HuH-7 (cell line): ENCODE measurements at regions not wholly inside any gene's neighbourhood (a gene's known extent, or its start where the extent isn't known, plus 50 kb on each side); places are given as distances from the start of the nearest gene placed in this dataset.
A peak's percentile ranks its signal among the peaks of the same experiment; 100 is the strongest.
"Not testable (repeated sequence)": the region's sequence is repeated elsewhere in the genome, so short reads cannot be mapped to it uniquely, and the experiment has no call there.

Experiments
- DNase-seq: peaks from one replicate; pipeline ENCODE4 v3.0.0; 2011; ENCODE audit warnings: low spot score

DNA sequence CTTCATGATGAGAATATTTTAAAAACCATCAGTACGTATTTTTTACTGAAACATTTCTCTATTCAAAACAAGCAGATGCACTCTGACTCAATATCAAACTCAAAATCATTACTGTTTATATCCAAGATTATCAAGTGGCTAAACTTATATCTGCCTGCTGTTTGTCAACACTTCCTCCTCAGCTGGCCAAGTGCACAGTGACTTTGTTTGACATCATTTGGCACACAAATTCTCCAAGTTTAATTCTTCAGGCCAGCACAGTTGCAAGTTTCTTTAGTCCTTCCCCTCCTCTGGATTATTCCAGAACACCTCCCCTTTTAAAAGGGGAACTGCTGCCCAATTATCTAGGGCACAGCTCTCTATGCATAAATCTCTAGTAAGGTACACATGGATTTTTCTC lies 346.6 kb downstream of the FSIP2 start:
- no peak for DNase-seq

DNA sequence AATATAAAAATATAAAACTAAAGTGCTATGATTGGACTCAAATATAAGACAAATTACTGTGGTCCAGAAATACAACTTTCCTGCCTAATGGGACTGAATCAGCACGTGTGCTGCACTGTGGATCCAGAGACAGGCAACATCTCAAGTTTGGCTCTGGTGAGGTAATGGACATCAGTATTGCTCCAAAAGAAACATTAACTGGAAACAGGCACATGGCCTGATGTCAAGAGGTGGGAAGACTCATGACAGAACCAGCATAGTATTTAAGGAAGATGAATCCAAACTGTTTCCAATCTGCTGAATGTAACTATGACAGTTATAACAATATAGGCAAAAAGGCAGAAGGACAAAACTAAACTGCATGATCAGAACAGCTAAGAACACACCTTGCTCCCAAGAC lies 354.6 kb downstream of the FSIP2 start:
- DNase-seq: no peak

DNA sequence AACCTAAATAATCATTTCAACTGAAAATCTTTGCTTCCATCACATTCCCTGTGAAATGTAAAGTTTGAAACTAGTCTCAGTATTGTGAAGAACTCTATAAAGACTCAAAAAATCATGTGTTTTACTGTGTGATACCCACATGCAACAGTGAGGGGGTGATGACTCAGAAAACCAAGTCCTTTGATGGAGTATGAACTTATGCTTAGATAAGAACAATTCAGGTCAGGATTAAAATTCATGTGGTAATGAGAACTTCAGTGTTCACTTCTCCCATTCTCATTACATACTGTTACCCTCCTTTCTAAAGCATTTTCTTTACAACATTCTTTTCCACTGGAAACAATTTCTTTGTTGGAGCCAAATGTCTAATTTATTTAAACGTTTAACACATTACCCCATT lies 360.2 kb downstream of the FSIP2 start:
- no peak for DNase-seq

DNA sequence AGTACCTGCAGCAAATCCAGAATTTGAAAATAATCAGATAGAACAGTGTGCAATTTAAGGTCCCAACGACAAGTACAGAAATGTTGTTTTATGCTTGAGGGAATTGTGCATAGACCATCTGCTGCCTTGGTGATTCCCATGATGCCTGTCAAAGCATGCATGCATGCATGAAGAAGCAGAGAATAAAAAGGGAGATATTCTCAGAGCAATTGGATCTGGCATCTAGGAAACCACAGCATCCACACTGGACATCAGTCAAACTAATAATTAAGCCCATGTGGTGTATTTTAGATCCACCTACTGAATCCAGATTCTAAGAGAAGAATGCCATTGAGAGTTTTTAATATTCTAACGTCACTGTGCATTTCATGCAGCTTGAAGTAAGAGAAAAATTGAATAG lies 361.2 kb downstream of the FSIP2 start:
- no peak for DNase-seq

DNA sequence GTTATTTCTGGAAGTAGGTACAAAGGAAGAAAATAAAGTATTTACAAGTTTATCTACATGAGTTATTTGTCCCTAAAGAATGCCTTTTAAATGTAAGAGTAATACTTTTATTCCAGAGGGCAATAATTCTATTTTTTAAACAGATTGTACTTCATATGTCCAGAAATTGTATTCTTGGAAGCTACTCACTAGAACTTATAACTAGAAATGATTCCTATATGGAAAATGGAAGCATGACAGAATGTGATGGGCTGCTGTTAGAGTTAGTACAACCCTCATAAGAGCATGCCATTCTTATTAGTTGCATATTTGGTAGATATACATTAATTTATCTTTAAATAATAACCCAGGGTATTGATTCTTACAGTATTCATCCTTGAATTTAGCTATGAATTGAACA lies 362.0 kb downstream of the FSIP2 start:
- no peak for DNase-seq

DNA sequence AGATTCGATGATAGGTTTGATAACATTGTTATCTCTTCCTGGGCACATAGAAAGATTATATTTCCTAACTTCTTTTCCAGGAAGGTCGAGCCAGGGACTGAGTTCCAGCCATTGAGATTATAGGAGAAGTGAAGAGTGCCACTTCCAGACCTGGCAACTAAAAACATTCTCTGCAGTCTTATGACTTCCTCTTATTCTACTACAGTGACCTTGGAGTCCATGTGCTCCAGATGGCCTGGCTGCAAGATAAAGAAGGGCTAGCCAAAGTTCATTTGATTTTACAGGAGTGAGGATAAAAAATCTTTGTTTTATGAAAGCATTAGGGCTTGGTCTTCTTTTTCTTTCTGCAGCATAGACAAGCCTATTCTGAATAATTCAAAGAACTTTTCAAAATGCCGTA lies 363.0 kb downstream of the FSIP2 start:
- no peak for DNase-seq

DNA sequence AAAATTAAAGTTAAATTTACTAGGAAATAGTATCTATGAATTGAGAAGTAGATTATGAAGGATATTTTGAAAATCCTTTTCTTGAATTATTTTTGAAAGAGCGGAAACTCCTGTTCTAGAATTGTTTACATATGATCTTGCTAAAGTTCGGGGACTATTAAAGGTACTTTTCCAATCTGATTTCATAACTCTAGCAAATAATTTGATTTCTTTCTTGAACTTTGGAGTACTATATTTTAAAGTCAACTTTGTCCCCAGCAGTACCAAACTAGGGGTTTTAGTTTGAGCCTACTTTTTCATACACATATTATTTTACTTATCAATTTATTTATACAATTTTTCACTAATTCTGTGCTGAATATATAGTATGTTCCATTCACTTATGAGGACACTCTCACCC lies 364.7 kb downstream of the FSIP2 start:
- DNase-seq: no peak

DNA sequence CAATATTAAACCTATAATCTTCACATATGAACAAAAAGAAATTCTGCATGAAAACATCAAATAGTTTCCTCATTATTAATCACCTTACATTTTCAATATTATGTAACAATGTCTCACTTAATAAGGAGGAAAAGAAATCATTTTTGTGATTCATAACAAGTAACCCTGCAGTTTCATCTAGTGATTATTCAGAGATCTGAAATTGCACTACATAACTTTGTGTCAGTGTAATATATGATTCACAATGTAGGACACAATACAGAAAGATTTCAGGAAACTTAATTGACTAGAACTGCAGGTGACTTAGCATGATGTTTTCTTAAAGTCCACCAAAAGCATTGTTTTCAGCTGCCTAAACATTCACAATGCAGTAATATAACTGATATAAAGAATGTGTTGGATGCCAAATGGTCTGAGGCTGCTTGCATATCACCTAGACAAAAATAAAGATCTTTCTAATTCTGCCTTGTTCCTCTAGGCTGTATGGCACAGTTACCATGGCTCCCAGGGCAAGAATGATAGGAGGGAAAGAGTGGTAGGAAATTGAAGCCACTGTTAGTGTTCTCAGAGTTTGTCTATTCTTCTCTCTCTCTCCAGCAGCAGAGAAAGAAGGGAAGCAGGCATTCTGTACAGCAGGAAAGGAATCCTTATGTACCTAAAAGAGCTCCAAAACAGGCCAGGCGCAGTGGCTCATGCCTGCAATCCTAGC lies 366.6 kb downstream of the FSIP2 start:
- no peak for DNase-seq

DNA sequence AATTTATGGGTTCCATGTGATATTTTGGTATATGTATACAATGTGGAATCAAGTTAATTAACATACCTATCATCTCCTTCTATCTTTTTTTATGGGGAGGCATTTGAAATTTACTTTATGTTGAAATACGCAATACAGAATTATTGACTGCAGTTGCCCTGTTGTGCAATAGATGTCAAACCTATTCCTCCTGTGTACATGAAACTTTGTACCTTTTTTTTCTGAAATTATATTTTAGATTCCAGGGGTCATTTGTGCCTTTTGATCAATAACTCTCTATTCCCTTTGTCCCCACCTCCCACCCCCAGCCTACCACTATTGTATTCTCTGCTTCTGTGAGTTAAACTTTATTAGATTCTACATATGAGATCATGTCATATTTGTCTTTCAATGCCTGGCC lies 369.9 kb downstream of the FSIP2 start:
- no peak for DNase-seq

DNA sequence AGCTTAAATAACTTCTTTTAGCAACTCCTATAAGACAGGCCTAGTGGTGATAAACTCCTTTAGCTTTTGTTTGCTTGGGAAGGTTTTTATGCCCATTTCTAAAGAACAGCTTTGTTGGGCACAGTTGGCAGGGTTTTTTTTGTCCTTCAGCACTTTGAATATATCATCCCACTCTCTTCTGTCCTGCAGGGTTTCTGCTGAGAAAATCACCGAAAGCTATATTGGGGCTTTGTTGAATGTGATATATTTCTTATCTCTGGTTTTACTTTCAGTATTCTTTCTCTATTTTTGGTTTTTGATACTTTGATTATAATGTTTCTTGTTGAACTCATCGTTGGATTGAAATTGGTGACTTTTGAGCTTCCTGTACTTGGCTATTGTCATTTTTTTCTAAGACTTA lies 372.8 kb upstream of the ZC3H15 start:
- DNase-seq: no peak

DNA sequence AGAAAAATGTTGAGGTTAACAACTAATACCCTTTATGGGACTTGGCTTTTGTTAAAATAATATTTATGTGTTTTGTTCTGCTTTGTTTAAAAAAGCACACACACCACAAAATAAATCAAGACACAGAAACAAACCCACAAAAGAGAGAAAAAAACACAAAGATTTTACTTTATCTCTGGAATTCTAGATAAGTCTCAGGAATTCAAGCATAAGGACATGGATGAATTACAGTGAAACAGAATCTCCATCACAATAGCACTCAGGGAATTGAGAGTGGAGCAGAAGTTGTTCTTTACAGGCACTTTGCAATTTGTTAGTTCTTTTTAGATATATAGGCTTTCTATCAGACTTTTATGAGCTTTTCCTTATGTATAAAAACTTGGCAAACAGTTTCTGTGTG lies 360.9 kb upstream of the ZC3H15 start:
- no peak for DNase-seq

DNA sequence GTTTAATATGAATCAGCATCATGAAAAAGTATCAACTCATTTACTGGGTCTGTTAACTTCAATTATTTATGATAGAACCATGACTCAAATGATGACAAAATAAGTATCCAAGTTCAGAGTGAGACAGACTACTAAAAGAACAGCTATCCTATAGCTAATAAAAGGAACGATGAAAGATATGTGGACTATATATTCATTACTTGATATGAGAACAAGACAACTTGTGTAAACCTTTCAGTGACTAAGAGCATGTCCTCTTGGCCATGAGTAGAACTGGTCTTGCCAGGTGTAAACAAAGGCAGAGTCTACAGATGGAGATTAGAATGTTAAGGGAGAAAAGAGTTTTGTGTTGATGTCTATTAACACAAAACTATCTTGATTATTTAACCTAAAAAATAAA lies 360.4 kb upstream of the ZC3H15 start:
- no peak for DNase-seq

DNA sequence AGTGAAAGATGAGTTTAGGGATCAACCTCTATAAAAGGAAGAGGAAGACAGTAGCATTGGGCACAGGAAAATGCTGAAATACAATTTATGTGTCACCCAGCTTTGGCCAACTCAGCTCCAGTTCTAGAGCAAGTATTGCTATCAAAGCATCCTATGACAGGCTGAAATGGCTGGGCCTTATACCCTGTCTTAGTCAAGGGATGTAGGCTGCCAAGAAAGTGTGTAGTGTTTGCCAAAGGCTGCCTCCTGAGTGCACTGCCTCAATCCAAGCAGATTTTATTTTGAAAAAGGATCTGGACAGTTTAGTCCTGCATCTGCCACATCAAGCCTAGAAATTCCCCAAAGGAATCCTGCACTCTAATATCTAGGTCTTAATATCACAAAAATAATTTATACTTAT lies 359.9 kb upstream of the ZC3H15 start:
- no peak for DNase-seq

DNA sequence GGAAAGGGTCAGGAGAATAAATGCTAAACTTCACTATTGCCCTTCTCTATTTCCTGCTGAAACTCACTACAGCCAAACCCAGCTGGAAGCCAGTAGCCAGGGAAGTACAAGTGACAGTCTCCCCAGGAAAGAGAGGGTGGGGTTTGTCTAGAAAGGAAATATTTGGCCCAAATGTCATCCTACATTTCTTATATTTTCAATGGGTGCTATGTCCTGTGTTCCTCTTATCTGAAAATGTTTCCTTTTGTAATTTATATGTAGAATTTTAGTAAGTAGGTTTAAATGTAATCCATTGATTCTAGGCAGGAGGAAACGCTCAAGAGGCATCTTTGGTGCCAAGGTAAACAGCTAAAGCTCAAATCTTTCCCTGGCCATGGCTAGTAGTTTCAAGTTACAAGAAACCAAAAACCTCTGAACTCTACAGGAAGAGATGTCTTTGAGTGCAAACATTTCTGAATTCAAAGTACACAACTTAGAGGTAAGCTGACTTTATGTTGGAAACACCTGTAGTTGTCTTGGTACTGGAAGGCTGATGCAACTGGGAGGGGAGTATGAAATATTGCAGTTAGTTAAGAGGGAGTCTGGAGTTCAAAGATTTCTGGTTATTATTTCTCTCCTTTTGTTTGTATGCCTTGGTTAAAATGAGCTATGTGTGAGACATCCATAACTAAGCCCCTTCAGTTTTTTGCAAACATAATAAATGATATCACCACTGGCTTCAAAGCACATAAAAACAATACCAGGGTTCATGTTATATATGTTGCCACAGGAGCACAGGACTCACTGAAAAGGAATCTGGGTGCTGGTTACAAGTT lies 356.1 kb upstream of the ZC3H15 start:
- DNase-seq: no peak

DNA sequence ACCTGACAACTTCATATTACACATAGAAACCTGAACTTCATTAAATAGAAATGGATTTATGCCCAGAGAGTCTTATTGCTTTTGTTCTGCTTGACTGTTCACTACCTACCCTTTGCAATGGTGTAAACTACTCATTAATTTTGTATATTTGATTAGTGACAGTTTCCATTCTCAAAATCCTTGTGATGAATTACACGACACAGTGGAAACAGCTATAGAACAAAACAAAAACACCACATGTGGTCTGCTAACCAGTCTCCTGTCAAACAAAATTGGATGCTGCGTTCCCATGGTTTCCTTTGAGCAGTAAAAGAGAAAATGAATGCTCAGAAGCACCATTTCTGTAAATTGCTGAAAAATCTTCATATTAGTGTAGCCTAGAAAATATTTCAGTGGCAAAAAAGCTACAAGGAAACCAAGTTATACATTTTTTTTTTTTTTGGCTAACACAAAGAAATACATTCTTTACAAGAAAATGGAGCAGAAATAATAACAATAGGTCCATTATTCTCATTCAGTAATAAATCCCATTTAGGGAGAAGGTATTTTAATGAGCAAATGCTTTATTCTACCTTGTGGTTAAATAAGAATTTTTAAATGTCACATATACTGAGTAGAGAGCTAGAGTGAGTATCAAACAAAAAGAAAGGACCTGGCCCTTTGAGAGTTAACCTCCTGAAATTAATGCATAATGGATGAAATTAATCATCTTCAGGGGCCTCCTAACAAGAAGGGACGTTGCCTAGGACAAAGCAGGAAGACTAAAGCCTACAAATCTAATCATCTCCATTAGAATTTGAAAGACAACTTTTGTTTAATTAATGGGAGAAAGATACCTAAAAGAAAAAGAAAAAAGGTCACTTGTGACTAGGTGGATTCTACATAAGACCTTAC lies 355.1 kb upstream of the ZC3H15 start:
- DNase-seq: no peak

DNA sequence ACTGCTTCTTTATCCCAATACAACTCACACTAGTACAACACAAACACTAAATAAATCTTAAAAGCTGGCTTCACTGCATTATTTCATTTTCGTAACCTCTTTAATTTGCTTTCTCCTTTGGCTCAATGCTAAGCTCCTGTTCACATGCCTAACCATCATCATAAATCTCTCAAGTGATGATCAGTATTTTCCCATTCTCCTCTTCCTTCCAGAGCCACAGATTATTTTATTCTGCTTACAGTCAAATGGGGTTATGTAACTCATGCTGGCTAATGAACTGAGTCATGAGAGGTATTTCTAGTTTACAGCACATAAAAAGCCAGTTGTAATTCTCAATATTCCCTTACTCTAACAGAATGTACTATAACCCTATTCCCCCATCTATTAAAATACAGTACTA lies 350.4 kb upstream of the ZC3H15 start:
- DNase-seq: no peak

DNA sequence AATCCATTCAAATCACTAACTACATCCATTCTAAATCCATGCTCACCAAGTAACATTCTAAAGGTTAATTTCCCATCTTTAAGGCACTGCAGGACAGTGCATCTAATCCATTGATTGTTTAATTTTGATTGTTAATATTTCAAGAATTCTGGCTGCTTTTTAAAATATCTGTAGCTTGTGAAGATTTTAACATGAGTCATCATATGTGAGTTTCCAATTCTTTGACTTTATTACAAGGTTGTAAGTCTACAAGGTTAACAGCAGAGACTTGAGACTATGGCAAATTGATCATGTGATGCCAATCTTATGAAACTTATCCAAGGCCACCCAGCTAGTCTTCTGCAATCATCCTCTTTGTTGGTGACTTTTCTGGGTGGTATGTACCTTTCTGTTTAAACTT lies 349.2 kb upstream of the ZC3H15 start:
- DNase-seq: no peak

DNA sequence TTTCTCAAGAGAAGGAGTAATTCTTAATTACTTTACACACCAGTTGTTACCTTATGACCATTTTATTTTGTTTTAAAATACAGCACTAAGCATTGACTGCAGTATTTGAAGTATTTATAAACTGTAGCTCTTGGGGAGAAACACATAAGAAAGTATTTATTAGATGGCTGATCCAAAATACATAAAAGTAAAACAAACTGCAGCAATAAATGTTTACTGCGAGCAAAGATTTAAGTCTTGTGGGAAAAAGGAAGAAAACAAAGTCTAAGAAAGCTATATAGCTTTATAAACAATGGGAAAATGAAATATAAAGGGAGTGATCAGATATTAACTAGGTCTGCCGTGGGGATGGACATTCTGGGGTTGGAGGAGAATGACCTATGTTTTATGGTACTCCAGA lies 347.2 kb upstream of the ZC3H15 start:
- DNase-seq: no peak

DNA sequence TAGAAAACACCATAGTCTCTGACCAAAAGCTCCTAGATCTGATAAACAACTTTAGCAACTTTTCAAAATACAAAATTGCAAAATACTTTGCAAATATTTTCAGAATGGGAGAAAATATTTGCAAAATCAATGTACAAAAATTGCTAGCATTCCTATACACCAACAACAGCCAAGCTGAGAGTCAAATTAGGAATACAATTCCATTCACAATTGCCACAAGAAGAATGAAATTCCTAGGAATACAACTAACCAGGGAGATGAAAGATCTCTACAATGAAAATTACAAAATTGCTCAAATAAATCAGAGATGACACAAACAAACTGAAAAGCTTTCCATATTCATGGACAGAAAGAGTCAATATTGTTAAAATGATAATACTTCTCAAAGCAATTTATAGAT lies 327.0 kb upstream of the ZC3H15 start:
- no peak for DNase-seq

DNA sequence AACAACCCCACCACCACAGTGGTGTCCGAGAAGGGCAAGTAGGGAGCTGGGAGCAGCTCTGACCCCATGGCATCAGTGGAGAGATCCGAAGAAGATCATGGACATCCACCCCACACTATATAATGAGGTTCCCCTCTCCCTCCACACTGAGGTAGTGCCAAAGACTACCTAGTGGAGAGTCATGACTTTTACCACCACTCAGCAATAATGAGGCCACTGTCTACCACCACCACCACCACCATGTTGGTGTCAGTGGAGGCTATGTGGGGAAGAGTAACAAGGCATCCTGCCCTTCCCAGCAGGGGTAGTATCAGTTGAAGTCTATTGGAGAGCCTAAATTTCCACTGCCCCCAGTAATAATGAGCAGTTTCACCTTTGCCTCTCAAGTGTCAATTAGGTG lies 321.7 kb upstream of the ZC3H15 start:
- no peak for DNase-seq

DNA sequence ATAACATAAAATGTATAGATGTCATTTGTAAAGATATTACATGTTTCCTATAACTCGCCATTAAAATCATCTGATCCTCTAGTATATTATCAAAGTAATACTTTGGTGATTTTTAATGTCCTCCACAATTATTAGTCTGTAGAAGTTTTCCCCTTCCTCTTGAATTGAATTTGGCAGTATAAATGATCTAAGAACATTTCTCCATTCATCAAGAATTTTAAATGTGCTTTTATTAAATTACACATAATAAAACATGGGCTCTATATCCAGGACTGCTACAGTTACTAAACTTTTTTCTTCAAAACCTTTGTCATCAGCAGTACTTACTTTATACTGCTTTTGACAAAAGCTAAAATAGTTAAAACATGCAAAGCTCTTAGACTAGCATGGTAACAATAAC lies 315.4 kb upstream of the ZC3H15 start:
- DNase-seq: no peak

DNA sequence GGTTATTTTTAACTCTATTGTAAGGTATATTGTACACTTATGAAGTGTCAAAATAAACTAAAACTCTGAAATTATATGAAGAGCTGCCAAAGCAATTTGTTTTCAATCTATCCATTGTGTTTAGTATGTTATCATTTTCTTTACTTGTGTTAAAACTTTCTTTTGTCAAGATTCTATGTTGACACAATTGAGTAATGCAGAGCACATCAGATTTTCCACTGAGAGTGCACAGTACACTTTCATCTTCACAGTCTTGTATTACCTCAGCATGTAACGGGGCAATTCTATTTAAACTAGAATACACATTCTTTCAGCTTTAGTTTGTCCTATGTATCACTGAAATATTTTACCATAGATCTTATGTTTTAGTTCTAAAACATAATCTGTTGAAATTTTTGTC lies 304.4 kb upstream of the ZC3H15 start:
- DNase-seq: peak; percentile 5

DNA sequence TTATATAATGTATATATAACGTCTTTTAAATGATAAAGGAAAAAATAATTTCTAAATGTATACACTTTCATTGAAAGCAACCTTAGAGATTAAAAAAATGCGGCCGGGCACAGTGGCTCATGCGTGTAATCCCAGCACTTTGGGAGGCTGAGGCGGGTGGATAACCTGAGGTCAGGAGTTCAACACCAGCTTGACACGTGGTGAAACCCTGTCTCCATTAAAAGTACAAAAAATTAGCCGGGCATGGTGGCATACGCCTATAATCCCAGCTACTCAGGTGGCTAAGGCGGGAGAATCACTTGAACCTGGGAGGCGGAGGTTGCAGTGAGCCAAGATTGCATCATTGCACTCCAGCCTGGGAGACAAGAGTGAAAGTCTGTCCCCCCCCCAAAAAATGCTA lies 303.7 kb upstream of the ZC3H15 start:
- not testable (repeated sequence) for DNase-seq
